Esophagus muscularis mucosa (tissue), 4 donors: ENCODE measurements at regions not wholly inside any gene's neighbourhood (a gene's known extent, or its start where the extent isn't known, plus 50 kb on each side); places are given as distances from the start of the nearest gene placed in this dataset.

ENCODE experiments used
- DNase-seq: peaks from one replicate; pipeline ENCODE4 v3.0.0-alpha.2; 2017; ENCODE audit errors: extremely low spot score
- H3K27ac ChIP-seq, 4 donors: fragments of 200-600 bp; sonication (generic); replicated peaks in 1 of 4; 1 replicate in 3 of 4; 2 replicates in 1 of 4; pipeline ENCODE4 v1.5.1; 2016 to 2019; ENCODE audit warnings: mild to moderate bottlenecking in 1 of 4
- H3K27me3 ChIP-seq, 4 donors: fragments of 200-600 bp; sonication (generic); one replicate each; pipeline versions ENCODE4 v1.5.1 to v1.6.0; 2016 to 2019
- H3K36me3 ChIP-seq, 4 donors: fragments of 200-600 bp; sonication (generic); one replicate each; pipeline ENCODE4 v1.5.1; 2016 to 2019
- H3K4me1 ChIP-seq, 4 donors: fragments of 200-600 bp; sonication (generic); one replicate each; pipeline ENCODE4 v1.5.1; 2016 to 2019
- H3K4me3 ChIP-seq, 4 donors: fragments of 200-600 bp; sonication (generic); 1 replicate in 2 of 4; 2 replicates in 2 of 4; pipeline ENCODE4 v1.5.1; 2016 to 2019; ENCODE audit warnings: mild to moderate bottlenecking in 4 of 4, moderate library complexity in 1 of 4
- H3K9me3 ChIP-seq, 4 donors: fragments of 200-600 bp; sonication (generic); 1 replicate in 3 of 4; 2 replicates in 1 of 4; pipeline ENCODE4 v1.5.1; 2016 to 2019
- POLR2AphosphoS5 ChIP-seq, 2 donors: sonication (generic); formaldehyde crosslinking; IDR thresholded peaks; one replicate each; pipeline ENCODE4 v1.6.1; 2017; ENCODE audit warnings: antibody characterized with exemption in 2 of 2
- WGBS: methylation state at CpG from one replicate; pipeline ENCODE4 v1.1.5; 2018; 5-methylcytosine and 5-hydroxymethylcytosine counted together
- intact Hi-C: fragments of 100-400 bp; cut with DNase I; formaldehyde crosslinking; loops from one replicate; pipeline ENCODE4 v1.15.1; 2023

GRCh38 chr10:129416956-129417765 lies 49.9 kb upstream of the MGMT start:
- Histone ChIP-seq H3K27me3 (peaks cover 0 to 31% (median 0%) of the 10 kb centered on the region in 4 donors), H3K36me3 (no peaks in the 10 kb centered on the region), H3K27ac (peak overlapping the region in 1 of 4 donors; percentile 34), H3K4me3 (no peak overlapping the region), H3K9me3 (no peaks in the 10 kb centered on the region), H3K4me1 (no peaks in the 10 kb centered on the region)
- 70% methylated on average over 14 of the region's 14 CpGs for WGBS
- DNase-seq, result no peak
- TF ChIP-seq POLR2AphosphoS5 (IDR thresholded peaks at IDR 0.05), result no peak
- intact Hi-C loops, result no loop called here
